OCI-LY3 (cell line): ENCODE measurements at regions not wholly inside any gene's neighbourhood (a gene's known extent, or its start where the extent isn't known, plus 50 kb on each side); places are given as distances from the start of the nearest gene placed in this dataset.

ENCODE experiments used
- H2AFZ ChIP-seq: fragments of 200-600, 300-600 bp; shearing (Covaris generic); 2 replicates; pipeline ENCODE4 v1.6.0; 2014; ENCODE audit warnings: antibody characterized with exemption, low read depth, low read length
- H3K27ac ChIP-seq: fragments of 200-600, 300-600 bp; sonication (generic); 2 replicates; pipeline ENCODE4 v1.5.1; 2014; ENCODE audit warnings: mild to moderate bottlenecking, low read length, moderate library complexity, mixed read lengths
- H3K27me3 ChIP-seq: fragments of 200-600, 300-600 bp; sonication (generic); 2 replicates; pipeline ENCODE4 v1.6.1; 2014; ENCODE audit warnings: low read depth, low read length, mixed read lengths
- H3K36me3 ChIP-seq: fragments of 200-600, 300-600 bp; sonication (generic); replicated peaks from 2 replicates; pipeline ENCODE3; 2014; ENCODE audit warnings: low read depth, low read length, mixed read lengths
- H3K4me1 ChIP-seq: fragments of 300-600, 200-600 bp; sonication (generic); 2 replicates; pipeline ENCODE4 v1.6.1; 2014; ENCODE audit warnings: low read length, mixed read lengths
- H3K4me2 ChIP-seq: fragments of 200-600, 300-600 bp; sonication (generic); 2 replicates; pipeline ENCODE4 v1.6.1; 2014; ENCODE audit warnings: low read length, mixed read lengths
- H3K4me3 ChIP-seq: fragments of 300-600, 200-600 bp; sonication (generic); 2 replicates; pipeline ENCODE4 v1.5.1; 2014; ENCODE audit warnings: antibody characterized with exemption, mild to moderate bottlenecking, low read length, moderate library complexity
- H3K79me2 ChIP-seq: fragments of 300-600, 200-600 bp; shearing (Covaris generic); 2 replicates; pipeline ENCODE4 v1.6.1; 2014; ENCODE audit warnings: mild to moderate bottlenecking, low read length, mixed read lengths
- H3K9ac ChIP-seq: fragments of 300-600, 200-600 bp; shearing (Covaris generic); 2 replicates; pipeline ENCODE4 v1.6.0; 2014; ENCODE audit warnings: mild to moderate bottlenecking, low read length, moderate library complexity
- H3K9me3 ChIP-seq: fragments of 200-600, 300-600 bp; shearing (Covaris generic); 2 replicates; pipeline ENCODE4 v1.6.1; 2014; ENCODE audit warnings: low read length, mixed read lengths; ENCODE audit not compliant: insufficient read depth
- H4K20me1 ChIP-seq: fragments of 200-600, 300-600 bp; sonication (generic); 2 replicates; pipeline ENCODE4 v1.6.1; 2016; ENCODE audit warnings: low read length, mixed read lengths; ENCODE audit not compliant: insufficient read depth
- CTCF ChIP-seq: fragments of 200-600, 300-600 bp; sonication (generic); IDR thresholded peaks from 2 replicates; pipeline ENCODE4 v1.5.1; 2014; ENCODE audit warnings: antibody characterized with exemption, low read length, low read depth
- EZH2phosphoT487 ChIP-seq: fragments of 200-600 bp; shearing (Covaris generic); IDR thresholded peaks from 2 replicates; pipeline ENCODE4 v1.6.1; 2018; ENCODE audit warnings: antibody characterized with exemption, mixed run types, low read depth

GRCh38 chr15:70215951-70216350, 118.2 kb upstream of the TLE3 start:
- Histone ChIP-seq H3K36me3 (no peaks in the 10 kb centered on the region), H3K79me2 (no peaks in the 10 kb centered on the region), H3K9me3 (no peaks in the 10 kb centered on the region), H4K20me1 (no peaks in the 10 kb centered on the region), H3K9ac (no peak overlapping the region), H2AFZ (no peak overlapping the region), H3K4me1 (peaks cover 29% of the 10 kb centered on the region), H3K4me3 (no peak overlapping the region), H3K4me2 (no peak overlapping the region), H3K27me3 (no peaks in the 10 kb centered on the region), H3K27ac (no peak overlapping the region)
- TF ChIP-seq EZH2phosphoT487, result no peak

- no peaks in the 10 kb centered on the region for H3K27me3 ChIP-seq
- no peak for TF ChIP-seq EZH2phosphoT487
- no peak for TF ChIP-seq CTCF
Measured at GRCh38 chr15:70214941-70215635, 117.4 kb upstream of the TLE3 start.

GRCh38 chr15:70214276-70214675, 116.6 kb upstream of the TLE3 start:
- no peak overlapping the region for H3K4me3 ChIP-seq
- no peaks in the 10 kb centered on the region for H3K9me3 ChIP-seq
- TF ChIP-seq EZH2phosphoT487, result no peak
- no peak for TF ChIP-seq CTCF
- no peaks in the 10 kb centered on the region for H3K36me3 ChIP-seq
- H3K4me2 ChIP-seq, result no peak overlapping the region
- H4K20me1 ChIP-seq, result no peaks in the 10 kb centered on the region
- H3K4me1 ChIP-seq, result peaks cover 14% of the 10 kb centered on the region
- no peak overlapping the region for H2AFZ ChIP-seq
- H3K79me2 ChIP-seq, result no peaks in the 10 kb centered on the region
- no peaks in the 10 kb centered on the region for H3K27me3 ChIP-seq
- H3K27ac ChIP-seq, result no peak overlapping the region
- no peak overlapping the region for H3K9ac ChIP-seq

More at GRCh38 chr15:70214941-70215635, 117.4 kb upstream of the TLE3 start:
- no peaks in the 10 kb centered on the region for H3K79me2 ChIP-seq
- H3K9me3 ChIP-seq, result no peaks in the 10 kb centered on the region
- no peaks in the 10 kb centered on the region for H3K36me3 ChIP-seq
- no peak overlapping the region for H3K27ac ChIP-seq
- H3K4me2 ChIP-seq, result no peak overlapping the region
- peaks cover 21% of the 10 kb centered on the region for H3K4me1 ChIP-seq
- no peaks in the 10 kb centered on the region for H4K20me1 ChIP-seq
- H2AFZ ChIP-seq, result no peak overlapping the region
- H3K4me3 ChIP-seq, result no peak overlapping the region
- H3K9ac ChIP-seq, result no peak overlapping the region

GRCh38 chr15:70213794-70214193, 116.1 kb upstream of the TLE3 start:
- H3K36me3 ChIP-seq, result no peaks in the 10 kb centered on the region
- H3K4me1 ChIP-seq, result peaks cover 14% of the 10 kb centered on the region
- H2AFZ ChIP-seq, result no peak overlapping the region
- H3K4me3 ChIP-seq, result no peak overlapping the region
- no peak overlapping the region for H3K9ac ChIP-seq
- no peak for TF ChIP-seq CTCF
- TF ChIP-seq EZH2phosphoT487, result no peak
- no peaks in the 10 kb centered on the region for H3K9me3 ChIP-seq
- no peaks in the 10 kb centered on the region for H4K20me1 ChIP-seq
- no peak overlapping the region for H3K4me2 ChIP-seq
- H3K27ac ChIP-seq, result no peak overlapping the region
- H3K27me3 ChIP-seq, result no peaks in the 10 kb centered on the region
- no peaks in the 10 kb centered on the region for H3K79me2 ChIP-seq
